ENCODE measurements at regions not wholly inside any gene's neighbourhood (a gene's known extent, or its start where the extent isn't known, plus 50 kb on each side); places are given as distances from the start of the nearest gene placed in this dataset.

GRCh38 chr5:18142831-18143230 is 508.6 kb downstream of the TAF11L14 start:
- DNase-seq (ENCODE audit: low read depth in 1 of 2, low spot score in 1 of 2): no peak
- no peak overlapping the region for H3K27ac ChIP-seq
- H3K4me3 ChIP-seq: no peak overlapping the region
- no peaks in the 10 kb centered on the region for H3K36me3 ChIP-seq
- no peaks in the 10 kb centered on the region for H3K4me1 ChIP-seq (ENCODE audit: low read depth)
- H3K9me3 ChIP-seq (ENCODE audit: low read depth): no peaks in the 10 kb centered on the region
- TF ChIP-seq, protein P1, sequence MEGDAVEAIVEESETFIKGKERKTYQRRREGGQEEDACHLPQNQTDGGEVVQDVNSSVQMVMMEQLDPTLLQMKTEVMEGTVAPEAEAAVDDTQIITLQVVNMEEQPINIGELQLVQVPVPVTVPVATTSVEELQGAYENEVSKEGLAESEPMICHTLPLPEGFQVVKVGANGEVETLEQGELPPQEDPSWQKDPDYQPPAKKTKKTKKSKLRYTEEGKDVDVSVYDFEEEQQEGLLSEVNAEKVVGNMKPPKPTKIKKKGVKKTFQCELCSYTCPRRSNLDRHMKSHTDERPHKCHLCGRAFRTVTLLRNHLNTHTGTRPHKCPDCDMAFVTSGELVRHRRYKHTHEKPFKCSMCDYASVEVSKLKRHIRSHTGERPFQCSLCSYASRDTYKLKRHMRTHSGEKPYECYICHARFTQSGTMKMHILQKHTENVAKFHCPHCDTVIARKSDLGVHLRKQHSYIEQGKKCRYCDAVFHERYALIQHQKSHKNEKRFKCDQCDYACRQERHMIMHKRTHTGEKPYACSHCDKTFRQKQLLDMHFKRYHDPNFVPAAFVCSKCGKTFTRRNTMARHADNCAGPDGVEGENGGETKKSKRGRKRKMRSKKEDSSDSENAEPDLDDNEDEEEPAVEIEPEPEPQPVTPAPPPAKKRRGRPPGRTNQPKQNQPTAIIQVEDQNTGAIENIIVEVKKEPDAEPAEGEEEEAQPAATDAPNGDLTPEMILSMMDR (IDR thresholded peaks at IDR 0.05; ENCODE audit: low read depth, low read length): no peak
- no peaks in the 10 kb centered on the region for H3K27me3 ChIP-seq

GRCh38 chr5:18152671-18153070 is 518.4 kb downstream of the TAF11L14 start:
- H3K4me3 ChIP-seq: no peak overlapping the region
- DNase-seq (ENCODE audit: low read depth in 1 of 2, low spot score in 1 of 2): no peak
- TF ChIP-seq, protein P1 (IDR thresholded peaks at IDR 0.05; ENCODE audit: low read depth, low read length): no peak
- H3K4me1 ChIP-seq (ENCODE audit: low read depth): no peaks in the 10 kb centered on the region
- H3K27me3 ChIP-seq: no peaks in the 10 kb centered on the region
- H3K9me3 ChIP-seq (ENCODE audit: low read depth): no peaks in the 10 kb centered on the region
- no peak overlapping the region for H3K27ac ChIP-seq
- no peaks in the 10 kb centered on the region for H3K36me3 ChIP-seq

DNA sequence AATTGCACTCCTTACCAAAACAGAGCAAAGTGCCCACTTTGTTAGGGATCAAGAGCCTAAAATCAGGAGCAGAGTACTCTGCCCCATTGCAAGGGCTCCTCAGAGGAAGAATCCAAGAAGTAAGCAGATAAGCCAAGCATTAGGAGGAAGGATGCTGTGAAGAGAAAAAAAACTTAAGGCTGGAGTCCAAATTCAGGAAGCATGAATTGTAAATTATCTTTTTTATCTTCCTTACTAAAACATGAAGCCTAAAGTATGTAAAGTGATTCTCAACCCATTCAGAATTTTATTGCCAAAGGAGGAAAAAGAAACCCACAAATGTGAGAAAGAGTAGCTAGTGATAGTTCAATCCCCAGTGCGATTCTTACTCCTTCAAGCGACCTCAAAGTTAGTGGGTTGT is 523.9 kb downstream of the TAF11L14 start:
- H3K27me3 ChIP-seq: no peaks in the 10 kb centered on the region
- no peaks in the 10 kb centered on the region for H3K4me1 ChIP-seq (ENCODE audit: low read depth)
- no peak overlapping the region for H3K4me3 ChIP-seq
- TF ChIP-seq, protein P1 (IDR thresholded peaks at IDR 0.05; ENCODE audit: low read depth, low read length): no peak
- DNase-seq (ENCODE audit: low read depth in 1 of 2, low spot score in 1 of 2): no peak
- H3K9me3 ChIP-seq (ENCODE audit: low read depth): no peaks in the 10 kb centered on the region
- no peak overlapping the region for H3K27ac ChIP-seq
- H3K36me3 ChIP-seq: no peaks in the 10 kb centered on the region

DNA sequence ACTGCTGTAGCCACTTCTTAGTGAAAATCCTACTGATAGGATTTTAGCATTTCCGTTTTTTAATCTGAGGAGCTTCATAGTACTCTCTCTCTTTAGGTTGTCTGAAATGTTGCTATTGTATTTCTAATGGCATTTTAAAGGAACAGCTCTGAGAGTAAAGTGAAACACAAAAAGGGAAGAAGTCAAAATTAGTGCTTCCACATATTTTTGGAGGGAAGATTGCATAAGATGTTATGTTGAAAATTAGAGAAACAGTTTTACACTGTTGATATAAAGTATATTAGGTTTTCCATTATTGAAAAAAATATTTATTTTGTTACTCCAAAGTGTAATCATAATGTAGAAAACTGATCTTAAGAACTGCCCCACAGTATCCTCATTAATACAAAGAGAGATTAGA is 525.1 kb downstream of the TAF11L14 start:
- no peaks in the 10 kb centered on the region for H3K4me1 ChIP-seq (ENCODE audit: low read depth)
- no peak overlapping the region for H3K4me3 ChIP-seq
- TF ChIP-seq, protein P1 (IDR thresholded peaks at IDR 0.05; ENCODE audit: low read depth, low read length): no peak
- H3K27me3 ChIP-seq: no peaks in the 10 kb centered on the region
- no peak overlapping the region for H3K27ac ChIP-seq
- no peak for DNase-seq (ENCODE audit: low read depth in 1 of 2, low spot score in 1 of 2)
- no peaks in the 10 kb centered on the region for H3K36me3 ChIP-seq
- H3K9me3 ChIP-seq (ENCODE audit: low read depth): no peaks in the 10 kb centered on the region

GRCh38 chr5:18171684-18172083 is 537.4 kb downstream of the TAF11L14 start:
- no peaks in the 10 kb centered on the region for H3K4me1 ChIP-seq (ENCODE audit: low read depth)
- H3K27ac ChIP-seq: no peak overlapping the region
- H3K27me3 ChIP-seq: no peaks in the 10 kb centered on the region
- no peaks in the 10 kb centered on the region for H3K36me3 ChIP-seq
- H3K9me3 ChIP-seq (ENCODE audit: low read depth): no peaks in the 10 kb centered on the region
- no peak for DNase-seq (ENCODE audit: low read depth in 1 of 2, low spot score in 1 of 2)
- TF ChIP-seq, protein P1 (IDR thresholded peaks at IDR 0.05; ENCODE audit: low read depth, low read length): no peak
- H3K4me3 ChIP-seq: no peak overlapping the region

GRCh38 chr5:18179579-18179978 is 545.3 kb downstream of the TAF11L14 start:
- TF ChIP-seq, protein P1 (IDR thresholded peaks at IDR 0.05; ENCODE audit: low read depth, low read length): no peak
- no peaks in the 10 kb centered on the region for H3K36me3 ChIP-seq

More at GRCh38 chr5:18179579-18179978, 545.3 kb downstream of the TAF11L14 start:
- H3K4me3 ChIP-seq: no peak overlapping the region
- H3K9me3 ChIP-seq (ENCODE audit: low read depth): no peaks in the 10 kb centered on the region
- no peak for DNase-seq (ENCODE audit: low read depth in 1 of 2, low spot score in 1 of 2)
- H3K4me1 ChIP-seq (ENCODE audit: low read depth): no peaks in the 10 kb centered on the region
- H3K27ac ChIP-seq: no peak overlapping the region
- no peaks in the 10 kb centered on the region for H3K27me3 ChIP-seq

Measured in cardiac muscle cell (in vitro differentiated cells and primary cell).